ENCODE measurements at regions not wholly inside any gene's neighbourhood (a gene's known extent, or its start where the extent isn't known, plus 50 kb on each side); places are given as distances from the start of the nearest gene placed in this dataset.
"Not testable (repeated sequence)": the region's sequence is repeated elsewhere in the genome, so short reads cannot be mapped to it uniquely, and the experiment has no call there.

DNA sequence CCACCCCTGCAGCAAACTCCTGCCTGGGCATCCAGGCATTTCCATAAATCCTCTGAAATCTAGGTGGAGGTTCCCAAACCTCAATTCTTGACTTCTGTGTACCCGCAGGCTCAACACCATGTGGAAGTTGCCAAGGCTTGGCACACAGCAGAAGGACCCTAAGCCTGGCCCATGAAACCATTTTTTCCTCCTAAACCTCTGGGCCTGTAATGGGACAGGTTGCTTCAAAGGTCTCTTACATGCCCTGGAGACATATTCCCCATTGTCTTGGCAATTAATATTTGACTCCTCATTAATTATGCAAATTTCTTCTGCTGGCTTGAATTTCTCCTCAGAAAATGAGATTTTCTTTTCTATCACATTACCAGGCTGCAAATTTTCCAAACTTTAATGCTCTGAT, 339.5 kb upstream of the SORCS1 start:
- not testable (repeated sequence) for DNase-seq (ENCODE audit: low read depth); H3K27me3 ChIP-seq (replicated peaks; ENCODE audit: control insufficient read depth, insufficient read depth, low read length); H3K9ac ChIP-seq (ENCODE audit: low read length); H3K4me1 ChIP-seq (ENCODE audit: control insufficient read depth, insufficient read depth, low read length); H3K36me3 ChIP-seq (ENCODE audit: control insufficient read depth, insufficient read depth, low read length, severe bottlenecking); H3K4me3 ChIP-seq (ENCODE audit: low read length); H3K9me3 ChIP-seq (ENCODE audit: control insufficient read depth, low read length)

GRCh38 chr10:107502229-107502985, 337.9 kb upstream of the SORCS1 start:
- Histone ChIP-seq H3K9ac (ENCODE audit: low read length) (no peak overlapping the region), H3K9me3 (ENCODE audit: control insufficient read depth, low read length) (peaks cover 7% of the 10 kb centered on the region), H3K27me3 (replicated peaks; ENCODE audit: control insufficient read depth, insufficient read depth, low read length) (no peaks in the 10 kb centered on the region), H3K4me3 (ENCODE audit: low read length) (no peak overlapping the region), H3K4me1 (ENCODE audit: control insufficient read depth, insufficient read depth, low read length) (no peaks in the 10 kb centered on the region), H3K36me3 (ENCODE audit: control insufficient read depth, insufficient read depth, low read length, severe bottlenecking) (no peaks in the 10 kb centered on the region)
- no peak for DNase-seq (ENCODE audit: low read depth)

DNA sequence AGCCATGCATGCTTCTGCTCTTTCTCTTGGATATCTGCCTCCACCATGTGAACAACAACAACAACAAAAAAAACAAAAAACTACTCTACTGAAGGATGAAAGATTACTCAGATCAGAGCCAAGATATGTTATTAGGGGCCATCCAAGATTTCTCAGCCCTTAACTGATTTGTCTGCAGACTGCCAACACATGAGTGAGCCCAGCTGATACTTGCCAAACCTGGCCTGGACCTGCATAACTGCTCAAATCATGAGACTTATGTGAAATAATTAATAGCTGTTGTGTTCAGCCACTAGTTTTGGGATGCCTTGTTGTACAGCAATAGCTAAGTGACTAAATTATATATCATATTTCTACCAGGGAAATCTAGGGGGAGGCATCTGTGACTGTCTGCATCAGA, 334.5 kb upstream of the SORCS1 start:
- H3K36me3 ChIP-seq (ENCODE audit: control insufficient read depth, insufficient read depth, low read length, severe bottlenecking), result no peaks in the 10 kb centered on the region
- no peaks in the 10 kb centered on the region for H3K27me3 ChIP-seq (replicated peaks; ENCODE audit: control insufficient read depth, insufficient read depth, low read length)
- H3K4me1 ChIP-seq (ENCODE audit: control insufficient read depth, insufficient read depth, low read length), result no peaks in the 10 kb centered on the region
- H3K9me3 ChIP-seq (ENCODE audit: control insufficient read depth, low read length), result peaks cover 3% of the 10 kb centered on the region
- DNase-seq (ENCODE audit: low read depth), result no peak
- H3K9ac ChIP-seq (ENCODE audit: low read length), result no peak overlapping the region
- no peak overlapping the region for H3K4me3 ChIP-seq (ENCODE audit: low read length)

GRCh38 chr10:107497024-107497423, 332.5 kb upstream of the SORCS1 start:
- Histone ChIP-seq H3K4me3 (ENCODE audit: low read length) (no peak overlapping the region), H3K27me3 (replicated peaks; ENCODE audit: control insufficient read depth, insufficient read depth, low read length) (no peaks in the 10 kb centered on the region), H3K4me1 (ENCODE audit: control insufficient read depth, insufficient read depth, low read length) (no peaks in the 10 kb centered on the region), H3K9me3 (ENCODE audit: control insufficient read depth, low read length) (no peaks in the 10 kb centered on the region), H3K9ac (ENCODE audit: low read length) (no peak overlapping the region), H3K36me3 (ENCODE audit: control insufficient read depth, insufficient read depth, low read length, severe bottlenecking) (no peaks in the 10 kb centered on the region)
- DNase-seq (ENCODE audit: low read depth), result no peak

DNA sequence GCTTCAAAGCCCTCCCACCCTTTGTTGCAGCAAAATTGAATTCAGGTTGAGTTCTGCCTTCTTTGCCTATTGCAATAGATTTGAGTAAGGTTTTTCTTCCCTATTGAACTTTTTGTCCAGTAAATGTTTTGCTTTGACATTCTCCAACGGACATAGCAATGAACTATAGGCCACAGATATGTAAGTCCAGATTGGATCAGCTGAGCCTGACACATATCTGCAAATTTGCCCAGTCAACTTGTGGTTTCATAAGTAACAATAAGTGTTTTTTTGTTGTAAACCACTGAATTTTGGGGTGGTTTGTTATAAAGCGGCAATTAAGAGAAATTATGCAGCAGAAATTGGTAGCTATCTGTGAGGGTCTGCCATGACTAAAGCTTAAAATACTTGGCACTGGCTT, 332.1 kb upstream of the SORCS1 start:
- Histone ChIP-seq H3K9me3 (ENCODE audit: control insufficient read depth, low read length) (no peaks in the 10 kb centered on the region), H3K9ac (ENCODE audit: low read length) (no peak overlapping the region), H3K27me3 (replicated peaks; ENCODE audit: control insufficient read depth, insufficient read depth, low read length) (no peaks in the 10 kb centered on the region), H3K4me3 (ENCODE audit: low read length) (no peak overlapping the region), H3K4me1 (ENCODE audit: control insufficient read depth, insufficient read depth, low read length) (no peaks in the 10 kb centered on the region), H3K36me3 (ENCODE audit: control insufficient read depth, insufficient read depth, low read length, severe bottlenecking) (no peaks in the 10 kb centered on the region)
- no peak for DNase-seq (ENCODE audit: low read depth)

GRCh38 chr10:107492389-107492788, 327.9 kb upstream of the SORCS1 start:
- H3K36me3 ChIP-seq (ENCODE audit: control insufficient read depth, insufficient read depth, low read length, severe bottlenecking), result no peaks in the 10 kb centered on the region
- no peak for DNase-seq (ENCODE audit: low read depth)

DNA sequence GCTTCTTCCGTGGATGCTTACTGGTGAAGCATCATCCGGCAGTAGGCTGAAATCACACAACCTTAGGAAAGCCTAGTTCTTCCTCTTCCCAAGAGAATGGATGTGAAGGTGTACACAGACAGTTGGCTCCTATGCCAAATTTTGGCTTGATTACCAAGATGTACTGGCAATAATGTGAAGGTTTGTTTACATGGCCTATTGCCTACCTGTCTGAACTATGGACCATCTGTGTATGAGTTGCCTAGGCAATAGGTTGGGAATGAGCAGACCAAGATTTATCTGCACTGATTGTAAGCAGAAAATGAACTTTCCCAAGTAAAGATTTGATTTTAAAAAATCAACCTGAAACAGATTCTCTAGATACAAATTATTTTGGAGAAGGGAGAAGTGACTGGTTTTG, 325.9 kb upstream of the SORCS1 start:
- no peaks in the 10 kb centered on the region for H3K27me3 ChIP-seq (replicated peaks; ENCODE audit: control insufficient read depth, insufficient read depth, low read length)
- no peak overlapping the region for H3K9ac ChIP-seq (ENCODE audit: low read length)
- H3K9me3 ChIP-seq (ENCODE audit: control insufficient read depth, low read length), result no peaks in the 10 kb centered on the region
- H3K4me1 ChIP-seq (ENCODE audit: control insufficient read depth, insufficient read depth, low read length), result no peaks in the 10 kb centered on the region
- H3K36me3 ChIP-seq (ENCODE audit: control insufficient read depth, insufficient read depth, low read length, severe bottlenecking), result no peaks in the 10 kb centered on the region
- H3K4me3 ChIP-seq (ENCODE audit: low read length), result no peak overlapping the region
- no peak for DNase-seq (ENCODE audit: low read depth)

More at GRCh38 chr10:107492389-107492788, 327.9 kb upstream of the SORCS1 start:
- H3K27me3 ChIP-seq (replicated peaks; ENCODE audit: control insufficient read depth, insufficient read depth, low read length), result no peaks in the 10 kb centered on the region
- no peak overlapping the region for H3K9ac ChIP-seq (ENCODE audit: low read length)
- no peak overlapping the region for H3K4me3 ChIP-seq (ENCODE audit: low read length)
- no peaks in the 10 kb centered on the region for H3K4me1 ChIP-seq (ENCODE audit: control insufficient read depth, insufficient read depth, low read length)
- H3K9me3 ChIP-seq (ENCODE audit: control insufficient read depth, low read length), result no peaks in the 10 kb centered on the region

GRCh38 chr10:107487284-107487683, 322.8 kb upstream of the SORCS1 start:
- Histone ChIP-seq H3K9ac (ENCODE audit: low read length) (no peak overlapping the region), H3K4me3 (ENCODE audit: low read length) (no peak overlapping the region), H3K36me3 (ENCODE audit: control insufficient read depth, insufficient read depth, low read length, severe bottlenecking) (no peaks in the 10 kb centered on the region), H3K27me3 (replicated peaks; ENCODE audit: control insufficient read depth, insufficient read depth, low read length) (no peaks in the 10 kb centered on the region), H3K9me3 (ENCODE audit: control insufficient read depth, low read length) (no peaks in the 10 kb centered on the region), H3K4me1 (ENCODE audit: control insufficient read depth, insufficient read depth, low read length) (no peaks in the 10 kb centered on the region)
- no peak for DNase-seq (ENCODE audit: low read depth)

- H3K27me3 ChIP-seq (replicated peaks; ENCODE audit: control insufficient read depth, insufficient read depth, low read length), result no peaks in the 10 kb centered on the region
- H3K9ac ChIP-seq (ENCODE audit: low read length), result no peak overlapping the region
- no peak overlapping the region for H3K4me3 ChIP-seq (ENCODE audit: low read length)
- no peaks in the 10 kb centered on the region for H3K9me3 ChIP-seq (ENCODE audit: control insufficient read depth, low read length)
- no peaks in the 10 kb centered on the region for H3K4me1 ChIP-seq (ENCODE audit: control insufficient read depth, insufficient read depth, low read length)
- DNase-seq (ENCODE audit: low read depth), result no peak
- H3K36me3 ChIP-seq (ENCODE audit: control insufficient read depth, insufficient read depth, low read length, severe bottlenecking), result no peaks in the 10 kb centered on the region
These were observed 320.5 kb upstream of the SORCS1 start for GRCh38 chr10:107485019-107485418.

- H3K4me3 ChIP-seq (ENCODE audit: low read length), result no peak overlapping the region
- DNase-seq (ENCODE audit: low read depth), result no peak
- no peaks in the 10 kb centered on the region for H3K4me1 ChIP-seq (ENCODE audit: control insufficient read depth, insufficient read depth, low read length)
- H3K36me3 ChIP-seq (ENCODE audit: control insufficient read depth, insufficient read depth, low read length, severe bottlenecking), result no peaks in the 10 kb centered on the region
- no peak overlapping the region for H3K9ac ChIP-seq (ENCODE audit: low read length)
- no peaks in the 10 kb centered on the region for H3K27me3 ChIP-seq (replicated peaks; ENCODE audit: control insufficient read depth, insufficient read depth, low read length)
- no peaks in the 10 kb centered on the region for H3K9me3 ChIP-seq (ENCODE audit: control insufficient read depth, low read length)
These were observed 317.4 kb upstream of the SORCS1 start for GRCh38 chr10:107481881-107482280.

DNA sequence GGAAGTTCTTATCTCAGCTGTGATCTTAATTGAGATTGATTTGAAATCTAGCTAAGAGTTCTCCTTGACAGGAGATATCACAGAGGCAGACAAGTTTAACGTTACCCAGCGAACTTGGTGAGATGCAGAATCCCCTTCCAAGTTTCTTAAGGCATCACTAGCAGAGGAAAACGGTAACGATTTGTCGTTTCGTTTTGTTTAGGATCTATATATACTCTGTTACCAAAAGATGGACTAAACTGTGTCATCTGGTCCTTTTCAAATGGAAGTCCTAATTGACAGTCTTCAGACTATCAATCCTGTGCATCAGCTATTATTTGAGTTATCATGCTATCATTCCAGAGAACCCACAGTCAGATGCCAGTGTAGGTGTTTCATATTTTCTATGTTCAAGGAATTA, 316.7 kb upstream of the SORCS1 start:
- Histone ChIP-seq H3K27me3 (replicated peaks; ENCODE audit: control insufficient read depth, insufficient read depth, low read length) (no peaks in the 10 kb centered on the region), H3K4me1 (ENCODE audit: control insufficient read depth, insufficient read depth, low read length) (no peaks in the 10 kb centered on the region), H3K9ac (ENCODE audit: low read length) (no peak overlapping the region), H3K9me3 (ENCODE audit: control insufficient read depth, low read length) (no peaks in the 10 kb centered on the region), H3K36me3 (ENCODE audit: control insufficient read depth, insufficient read depth, low read length, severe bottlenecking) (no peaks in the 10 kb centered on the region), H3K4me3 (ENCODE audit: low read length) (no peak overlapping the region)
- no peak for DNase-seq (ENCODE audit: low read depth)

- Histone ChIP-seq H3K4me3 (ENCODE audit: low read length) (no peak overlapping the region), H3K4me1 (ENCODE audit: control insufficient read depth, insufficient read depth, low read length) (no peaks in the 10 kb centered on the region), H3K27me3 (replicated peaks; ENCODE audit: control insufficient read depth, insufficient read depth, low read length) (no peaks in the 10 kb centered on the region), H3K36me3 (ENCODE audit: control insufficient read depth, insufficient read depth, low read length, severe bottlenecking) (no peaks in the 10 kb centered on the region), H3K9ac (ENCODE audit: low read length) (no peak overlapping the region), H3K9me3 (ENCODE audit: control insufficient read depth, low read length) (no peaks in the 10 kb centered on the region)
- DNase-seq (ENCODE audit: low read depth), result no peak
These were observed 316.3 kb upstream of the SORCS1 start for GRCh38 chr10:107480781-107481180.

Data from adipocyte (in vitro differentiated cells).